ENCODE measurements at regions not wholly inside any gene's neighbourhood (a gene's known extent, or its start where the extent isn't known, plus 50 kb on each side); places are given as distances from the start of the nearest gene placed in this dataset.

DNA sequence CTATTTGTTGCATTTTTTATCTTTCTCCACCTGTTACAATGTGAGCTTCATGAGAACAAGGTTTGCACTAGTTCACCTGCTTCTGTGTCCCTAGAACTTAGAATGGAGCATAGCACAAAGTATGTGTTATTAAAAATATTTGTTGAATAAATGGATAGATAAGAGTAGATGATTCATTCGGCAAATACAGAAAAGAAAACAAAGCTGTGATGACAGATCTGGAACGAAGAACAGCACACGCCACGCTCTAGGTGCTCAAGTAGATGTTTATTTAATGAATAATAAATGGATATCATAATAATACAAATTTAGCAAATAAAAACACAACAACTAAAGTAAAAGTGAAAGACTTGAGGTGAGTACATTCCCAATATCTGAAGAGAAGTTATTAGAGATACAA, 273.1 kb downstream of the HAO1 start:
- no peaks in the 10 kb centered on the region for H3K9me3 ChIP-seq (ENCODE audit: control insufficient read depth in 4 of 4, low read length in 3 of 4)
- H3K9ac ChIP-seq (ENCODE audit: low read depth in 1 of 2, low read length in 2 of 2): no peak overlapping the region
- H3K27ac ChIP-seq (ENCODE audit: low read depth in 1 of 2, low read length in 2 of 2): no peak overlapping the region
- no peak overlapping the region for H3K4me3 ChIP-seq (ENCODE audit: low read depth in 1 of 3, low read length in 3 of 3)
- no peaks in the 10 kb centered on the region for H3K4me1 ChIP-seq (ENCODE audit: control insufficient read depth in 4 of 4, insufficient read depth in 4 of 4, low read length in 3 of 4)
- TF ChIP-seq YY1 (IDR thresholded peaks at IDR 0.05) (no peak), RXRA (IDR thresholded peaks at IDR 0.05) (no peak), SP1 (IDR thresholded peaks at IDR 0.05) (no peak), EGR1 (IDR thresholded peaks at IDR 0.05; ENCODE audit: low read depth in 2 of 2) (no peak), TAF1 (conservative IDR thresholded peaks at IDR 0.05) (no peak), GABPA (IDR thresholded peaks at IDR 0.05 in 1 of 2, conservative IDR thresholded peaks at IDR 0.05 in 1 of 2) (no peak), RAD21 (IDR thresholded peaks at IDR 0.05) (no peak), JUND (IDR thresholded peaks at IDR 0.05) (no peak), HNF4A (conservative IDR thresholded peaks at IDR 0.05) (no peak), FOXA1 (IDR thresholded peaks at IDR 0.05) (no peak), FOXA2 (IDR thresholded peaks at IDR 0.05) (no peak), NR2F2 (IDR thresholded peaks at IDR 0.05) (no peak), HNF4G (IDR thresholded peaks at IDR 0.05) (no peak)
- TF ChIP-seq, protein P1, sequence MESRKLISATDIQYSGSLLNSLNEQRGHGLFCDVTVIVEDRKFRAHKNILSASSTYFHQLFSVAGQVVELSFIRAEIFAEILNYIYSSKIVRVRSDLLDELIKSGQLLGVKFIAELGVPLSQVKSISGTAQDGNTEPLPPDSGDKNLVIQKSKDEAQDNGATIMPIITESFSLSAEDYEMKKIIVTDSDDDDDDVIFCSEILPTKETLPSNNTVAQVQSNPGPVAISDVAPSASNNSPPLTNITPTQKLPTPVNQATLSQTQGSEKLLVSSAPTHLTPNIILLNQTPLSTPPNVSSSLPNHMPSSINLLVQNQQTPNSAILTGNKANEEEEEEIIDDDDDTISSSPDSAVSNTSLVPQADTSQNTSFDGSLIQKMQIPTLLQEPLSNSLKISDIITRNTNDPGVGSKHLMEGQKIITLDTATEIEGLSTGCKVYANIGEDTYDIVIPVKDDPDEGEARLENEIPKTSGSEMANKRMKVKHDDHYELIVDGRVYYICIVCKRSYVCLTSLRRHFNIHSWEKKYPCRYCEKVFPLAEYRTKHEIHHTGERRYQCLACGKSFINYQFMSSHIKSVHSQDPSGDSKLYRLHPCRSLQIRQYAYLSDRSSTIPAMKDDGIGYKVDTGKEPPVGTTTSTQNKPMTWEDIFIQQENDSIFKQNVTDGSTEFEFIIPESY (IDR thresholded peaks at IDR 0.05): no peak
- TF ChIP-seq, protein P2, sequence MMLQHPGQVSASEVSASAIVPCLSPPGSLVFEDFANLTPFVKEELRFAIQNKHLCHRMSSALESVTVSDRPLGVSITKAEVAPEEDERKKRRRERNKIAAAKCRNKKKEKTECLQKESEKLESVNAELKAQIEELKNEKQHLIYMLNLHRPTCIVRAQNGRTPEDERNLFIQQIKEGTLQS (IDR thresholded peaks at IDR 0.05): no peak
- TF ChIP-seq, protein P3, sequence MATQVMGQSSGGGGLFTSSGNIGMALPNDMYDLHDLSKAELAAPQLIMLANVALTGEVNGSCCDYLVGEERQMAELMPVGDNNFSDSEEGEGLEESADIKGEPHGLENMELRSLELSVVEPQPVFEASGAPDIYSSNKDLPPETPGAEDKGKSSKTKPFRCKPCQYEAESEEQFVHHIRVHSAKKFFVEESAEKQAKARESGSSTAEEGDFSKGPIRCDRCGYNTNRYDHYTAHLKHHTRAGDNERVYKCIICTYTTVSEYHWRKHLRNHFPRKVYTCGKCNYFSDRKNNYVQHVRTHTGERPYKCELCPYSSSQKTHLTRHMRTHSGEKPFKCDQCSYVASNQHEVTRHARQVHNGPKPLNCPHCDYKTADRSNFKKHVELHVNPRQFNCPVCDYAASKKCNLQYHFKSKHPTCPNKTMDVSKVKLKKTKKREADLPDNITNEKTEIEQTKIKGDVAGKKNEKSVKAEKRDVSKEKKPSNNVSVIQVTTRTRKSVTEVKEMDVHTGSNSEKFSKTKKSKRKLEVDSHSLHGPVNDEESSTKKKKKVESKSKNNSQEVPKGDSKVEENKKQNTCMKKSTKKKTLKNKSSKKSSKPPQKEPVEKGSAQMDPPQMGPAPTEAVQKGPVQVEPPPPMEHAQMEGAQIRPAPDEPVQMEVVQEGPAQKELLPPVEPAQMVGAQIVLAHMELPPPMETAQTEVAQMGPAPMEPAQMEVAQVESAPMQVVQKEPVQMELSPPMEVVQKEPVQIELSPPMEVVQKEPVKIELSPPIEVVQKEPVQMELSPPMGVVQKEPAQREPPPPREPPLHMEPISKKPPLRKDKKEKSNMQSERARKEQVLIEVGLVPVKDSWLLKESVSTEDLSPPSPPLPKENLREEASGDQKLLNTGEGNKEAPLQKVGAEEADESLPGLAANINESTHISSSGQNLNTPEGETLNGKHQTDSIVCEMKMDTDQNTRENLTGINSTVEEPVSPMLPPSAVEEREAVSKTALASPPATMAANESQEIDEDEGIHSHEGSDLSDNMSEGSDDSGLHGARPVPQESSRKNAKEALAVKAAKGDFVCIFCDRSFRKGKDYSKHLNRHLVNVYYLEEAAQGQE (IDR thresholded peaks at IDR 0.05): no peak
- TF ChIP-seq, protein P4, sequence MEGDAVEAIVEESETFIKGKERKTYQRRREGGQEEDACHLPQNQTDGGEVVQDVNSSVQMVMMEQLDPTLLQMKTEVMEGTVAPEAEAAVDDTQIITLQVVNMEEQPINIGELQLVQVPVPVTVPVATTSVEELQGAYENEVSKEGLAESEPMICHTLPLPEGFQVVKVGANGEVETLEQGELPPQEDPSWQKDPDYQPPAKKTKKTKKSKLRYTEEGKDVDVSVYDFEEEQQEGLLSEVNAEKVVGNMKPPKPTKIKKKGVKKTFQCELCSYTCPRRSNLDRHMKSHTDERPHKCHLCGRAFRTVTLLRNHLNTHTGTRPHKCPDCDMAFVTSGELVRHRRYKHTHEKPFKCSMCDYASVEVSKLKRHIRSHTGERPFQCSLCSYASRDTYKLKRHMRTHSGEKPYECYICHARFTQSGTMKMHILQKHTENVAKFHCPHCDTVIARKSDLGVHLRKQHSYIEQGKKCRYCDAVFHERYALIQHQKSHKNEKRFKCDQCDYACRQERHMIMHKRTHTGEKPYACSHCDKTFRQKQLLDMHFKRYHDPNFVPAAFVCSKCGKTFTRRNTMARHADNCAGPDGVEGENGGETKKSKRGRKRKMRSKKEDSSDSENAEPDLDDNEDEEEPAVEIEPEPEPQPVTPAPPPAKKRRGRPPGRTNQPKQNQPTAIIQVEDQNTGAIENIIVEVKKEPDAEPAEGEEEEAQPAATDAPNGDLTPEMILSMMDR (IDR thresholded peaks at IDR 0.05; ENCODE audit: low read depth, low read length, missing input control): no peak
- TF ChIP-seq, protein P5, sequence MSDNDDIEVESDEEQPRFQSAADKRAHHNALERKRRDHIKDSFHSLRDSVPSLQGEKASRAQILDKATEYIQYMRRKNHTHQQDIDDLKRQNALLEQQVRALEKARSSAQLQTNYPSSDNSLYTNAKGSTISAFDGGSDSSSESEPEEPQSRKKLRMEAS (IDR thresholded peaks at IDR 0.05): no peak
- no peak for DNase-seq (ENCODE audit: low spot score)
- H3K36me3 ChIP-seq (ENCODE audit: control insufficient read depth in 4 of 4, insufficient read depth in 3 of 4, low read depth in 1 of 4, low read length in 3 of 4): no peaks in the 10 kb centered on the region
- WGBS: 75% methylated on average over 4 of the region's 4 CpGs
- H3K27me3 ChIP-seq (ENCODE audit: control insufficient read depth in 4 of 4, insufficient read depth in 4 of 4, low read length in 3 of 4): no peaks in the 10 kb centered on the region

All from liver (tissue), 8 donors.